ENCODE measurements at regions not wholly inside any gene's neighbourhood (a gene's known extent, or its start where the extent isn't known, plus 50 kb on each side); places are given as distances from the start of the nearest gene placed in this dataset.
"Not testable (repeated sequence)": the region's sequence is repeated elsewhere in the genome, so short reads cannot be mapped to it uniquely, and the experiment has no call there.

GRCh38 chr13:70985371-70985770 is 877.1 kb upstream of the KLHL1 start:
- H4K20me1 ChIP-seq (ENCODE audit: insufficient read depth) = no peaks in the 10 kb centered on the region
- H3F3A ChIP-seq (ENCODE audit: insufficient read depth, low read length, poor library complexity, severe bottlenecking) = no peaks in the 10 kb centered on the region
- no peaks in the 10 kb centered on the region for H3K36me3 ChIP-seq (ENCODE audit: insufficient read depth, low read length)
- no peak overlapping the region for H2AFZ ChIP-seq (ENCODE audit: low read depth, low read length)
- H3K4me2 ChIP-seq (ENCODE audit: low read length) = no peak overlapping the region
- no peaks in the 10 kb centered on the region for H3K27me3 ChIP-seq (ENCODE audit: insufficient read depth, low read depth, low read length)
- H3K4me3 ChIP-seq (ENCODE audit: low read length) = no peak overlapping the region
- no peaks in the 10 kb centered on the region for H3K9me2 ChIP-seq (ENCODE audit: insufficient read depth, low read length)
- H3K27ac ChIP-seq (ENCODE audit: low read length) = no peak overlapping the region
- no peaks in the 10 kb centered on the region for H3K79me2 ChIP-seq (replicated peaks; ENCODE audit: insufficient read depth, low read length)
- H3K9ac ChIP-seq (ENCODE audit: low read length) = no peak overlapping the region
- no peak for TF ChIP-seq EP300 (conservative IDR thresholded peaks at IDR 0.05; ENCODE audit: poor library complexity, severe bottlenecking)
- no peaks in the 10 kb centered on the region for H3K9me3 ChIP-seq (ENCODE audit: low read length)

GRCh38 chr13:70981219-70981618 is 873.0 kb upstream of the KLHL1 start:
- H3K79me2 ChIP-seq (replicated peaks; ENCODE audit: insufficient read depth, low read length); H3K9me2 ChIP-seq (ENCODE audit: insufficient read depth, low read length); H3F3A ChIP-seq (ENCODE audit: insufficient read depth, low read length, poor library complexity, severe bottlenecking); H3K4me2 ChIP-seq (ENCODE audit: low read length); H3K9me3 ChIP-seq (ENCODE audit: low read length); H3K36me3 ChIP-seq (ENCODE audit: insufficient read depth, low read length); H4K20me1 ChIP-seq (ENCODE audit: insufficient read depth); H3K27me3 ChIP-seq (ENCODE audit: insufficient read depth, low read depth, low read length); H2AFZ ChIP-seq (ENCODE audit: low read depth, low read length); H3K9ac ChIP-seq (ENCODE audit: low read length); H3K4me3 ChIP-seq (ENCODE audit: low read length); H3K27ac ChIP-seq (ENCODE audit: low read length): not testable (repeated sequence)

GRCh38 chr13:70969321-70969720 is 861.1 kb upstream of the KLHL1 start:
- Histone ChIP-seq H3K27me3 (ENCODE audit: insufficient read depth, low read depth, low read length) (no peaks in the 10 kb centered on the region), H3K9ac (ENCODE audit: low read length) (no peak overlapping the region), H2AFZ (ENCODE audit: low read depth, low read length) (no peak overlapping the region), H3K79me2 (replicated peaks; ENCODE audit: insufficient read depth, low read length) (no peaks in the 10 kb centered on the region), H3K4me2 (ENCODE audit: low read length) (no peak overlapping the region), H3K9me3 (ENCODE audit: low read length) (no peaks in the 10 kb centered on the region), H4K20me1 (ENCODE audit: insufficient read depth) (no peaks in the 10 kb centered on the region), H3K4me3 (ENCODE audit: low read length) (no peak overlapping the region), H3K27ac (ENCODE audit: low read length) (no peak overlapping the region), H3K9me2 (ENCODE audit: insufficient read depth, low read length) (no peaks in the 10 kb centered on the region), H3F3A (ENCODE audit: insufficient read depth, low read length, poor library complexity, severe bottlenecking) (no peaks in the 10 kb centered on the region), H3K36me3 (ENCODE audit: insufficient read depth, low read length) (no peaks in the 10 kb centered on the region)
- no peak for TF ChIP-seq MXI1 (conservative IDR thresholded peaks at IDR 0.05; ENCODE audit: poor library complexity, severe bottlenecking)
- peak; percentile 37 for TF ChIP-seq EP300 (conservative IDR thresholded peaks at IDR 0.05; ENCODE audit: poor library complexity, severe bottlenecking)

GRCh38 chr13:70967564-70967963 is 859.3 kb upstream of the KLHL1 start:
- H3K4me3 ChIP-seq (ENCODE audit: low read length) = no peak overlapping the region
- TF ChIP-seq TAF1 (IDR thresholded peaks at IDR 0.05; ENCODE audit: low read depth) (no peak), EP300 (conservative IDR thresholded peaks at IDR 0.05; ENCODE audit: poor library complexity, severe bottlenecking) (no peak), EZH2 (IDR thresholded peaks at IDR 0.05; ENCODE audit: borderline replicate concordance, insufficient read depth, low read length, poor library complexity, severe bottlenecking) (no peak), CTCF (IDR thresholded peaks at IDR 0.05; ENCODE audit: poor library complexity, severe bottlenecking) (no peak), POLR2AphosphoS5 (IDR thresholded peaks at IDR 0.05) (no peak), RAD21 (conservative IDR thresholded peaks at IDR 0.05) (no peak), REST (IDR thresholded peaks at IDR 0.05; ENCODE audit: borderline replicate concordance) (no peak), MXI1 (conservative IDR thresholded peaks at IDR 0.05; ENCODE audit: poor library complexity, severe bottlenecking) (no peak), SMC3 (conservative IDR thresholded peaks at IDR 0.05; ENCODE audit: poor library complexity) (no peak)

More at GRCh38 chr13:70967564-70967963, 859.3 kb upstream of the KLHL1 start:
- no peak overlapping the region for H2AFZ ChIP-seq (ENCODE audit: low read depth, low read length)
- H3K9ac ChIP-seq (ENCODE audit: low read length) = no peak overlapping the region
- no peak overlapping the region for H3K27ac ChIP-seq (ENCODE audit: low read length)
- H3K4me2 ChIP-seq (ENCODE audit: low read length) = no peak overlapping the region
- no peaks in the 10 kb centered on the region for H3K27me3 ChIP-seq (ENCODE audit: insufficient read depth, low read depth, low read length)
- H3K9me2 ChIP-seq (ENCODE audit: insufficient read depth, low read length) = no peaks in the 10 kb centered on the region
- no peaks in the 10 kb centered on the region for H3K36me3 ChIP-seq (ENCODE audit: insufficient read depth, low read length)
- H3K79me2 ChIP-seq (replicated peaks; ENCODE audit: insufficient read depth, low read length) = no peaks in the 10 kb centered on the region
- H3K9me3 ChIP-seq (ENCODE audit: low read length) = no peaks in the 10 kb centered on the region
- no peaks in the 10 kb centered on the region for H3F3A ChIP-seq (ENCODE audit: insufficient read depth, low read length, poor library complexity, severe bottlenecking)
- no peaks in the 10 kb centered on the region for H4K20me1 ChIP-seq (ENCODE audit: insufficient read depth)

Data from neural cell (in vitro differentiated cells).